ENCODE measurements at regions not wholly inside any gene's neighbourhood (a gene's known extent, or its start where the extent isn't known, plus 50 kb on each side); places are given as distances from the start of the nearest gene placed in this dataset.

GRCh38 chr15:72940229-72940622, 112.0 kb upstream of the NEO1 start:
- TF ChIP-seq CTCF (IDR thresholded peaks at IDR 0.05), result no peak
- no peak for TF ChIP-seq ERG (CRISPR knock-in tag; IDR thresholded peaks at IDR 0.05)
- TF ChIP-seq FOXP4 (CRISPR knock-in tag; IDR thresholded peaks at IDR 0.05), result no peak
- TF ChIP-seq CBFB (CRISPR knock-in tag; IDR thresholded peaks at IDR 0.05; ENCODE audit: low read depth), result no peak
- no peak for TF ChIP-seq ARID4B (CRISPR knock-in tag; IDR thresholded peaks at IDR 0.05; ENCODE audit: borderline replicate concordance)
- no peak for TF ChIP-seq USF1 (CRISPR knock-in tag; IDR thresholded peaks at IDR 0.05)
- no peak for TF ChIP-seq MLX (CRISPR knock-in tag; IDR thresholded peaks at IDR 0.05)
- no peak for TF ChIP-seq FOXP1 (CRISPR knock-in tag; IDR thresholded peaks at IDR 0.05; ENCODE audit: borderline replicate concordance)
- TF ChIP-seq MAX (CRISPR knock-in tag; IDR thresholded peaks at IDR 0.05), result no peak
- TF ChIP-seq ZNF232 (CRISPR knock-in tag; IDR thresholded peaks at IDR 0.05), result no peak
- TF ChIP-seq USF2 (CRISPR knock-in tag; IDR thresholded peaks at IDR 0.05), result no peak
- TF ChIP-seq SP1 (CRISPR knock-in tag; conservative IDR thresholded peaks at IDR 0.05), result no peak
- TF ChIP-seq ATF1 (CRISPR knock-in tag; IDR thresholded peaks at IDR 0.05), result no peak
- no peak for TF ChIP-seq ATF3 (CRISPR knock-in tag; conservative IDR thresholded peaks at IDR 0.05)
